H9 (cell line): ENCODE measurements at regions not wholly inside any gene's neighbourhood (a gene's known extent, or its start where the extent isn't known, plus 50 kb on each side); places are given as distances from the start of the nearest gene placed in this dataset.

Experiments used
- DNase-seq: peaks from one replicate; pipeline ENCODE4 v3.0.0-alpha.2; 2017
- H2AFZ ChIP-seq: one replicate; pipeline ENCODE4 v1.6.1; 2013; ENCODE audit warnings: mild to moderate bottlenecking, low read length, control low read depth, moderate library complexity
- H2AK5ac ChIP-seq: 2 replicates; pipeline ENCODE4 v1.6.1; 2013; ENCODE audit warnings: low read length, control low read depth, mixed read lengths; ENCODE audit not compliant: insufficient read length
- H2BK120ac ChIP-seq: one replicate; pipeline ENCODE4 v1.6.1; 2013; ENCODE audit warnings: low read depth, mild to moderate bottlenecking, low read length, control low read depth, inconsistent platforms; ENCODE audit not compliant: poor library complexity, severe bottlenecking
- H2BK12ac ChIP-seq: 2 replicates; pipeline ENCODE4 v1.6.1; 2013; ENCODE audit warnings: low read length, control low read depth, mixed read lengths, low read depth; ENCODE audit not compliant: insufficient read length
- H2BK15ac ChIP-seq: 2 replicates; pipeline ENCODE4 v1.6.1; 2013; ENCODE audit warnings: low read depth, low read length, control low read depth
- H2BK20ac ChIP-seq: one replicate; pipeline ENCODE4 v1.6.1; 2013; ENCODE audit warnings: low read depth, mild to moderate bottlenecking, low read length, control low read depth, inconsistent platforms; ENCODE audit not compliant: poor library complexity, severe bottlenecking
- H2BK5ac ChIP-seq: 2 replicates; pipeline ENCODE4 v1.6.1; 2013; ENCODE audit warnings: low read length, control low read depth, mixed read lengths; ENCODE audit not compliant: insufficient read length
- H3K14ac ChIP-seq: 2 replicates; pipeline ENCODE4 v1.6.1; 2013; ENCODE audit warnings: low read length, control low read depth; ENCODE audit not compliant: insufficient read depth
- H3K18ac ChIP-seq: 2 replicates; pipeline ENCODE4 v1.6.1; 2013; ENCODE audit warnings: low read depth, mild to moderate bottlenecking, mixed read lengths, low read length, control low read depth; ENCODE audit not compliant: insufficient read length
- H3K23ac ChIP-seq: 2 replicates; pipeline ENCODE4 v1.6.1; 2013; ENCODE audit warnings: low read length, control low read depth, mixed read lengths, low read depth; ENCODE audit not compliant: insufficient read length
- H3K23me2 ChIP-seq: 2 replicates; pipeline ENCODE4 v1.6.1; 2013; ENCODE audit warnings: low read depth, mild to moderate bottlenecking, mixed read lengths, low read length, control low read depth; ENCODE audit not compliant: insufficient read length, poor library complexity, severe bottlenecking
- H3K27ac ChIP-seq: 2 replicates; pipeline ENCODE4 v1.5.1; 2013; ENCODE audit warnings: low read length, control low read depth, mixed read lengths, low read depth; ENCODE audit not compliant: insufficient read length
- H3K27me3 ChIP-seq: 2 replicates; pipeline ENCODE4 v1.6.1; 2013; ENCODE audit warnings: low read length, control low read depth, inconsistent platforms; ENCODE audit not compliant: insufficient read depth
- H3K4ac ChIP-seq: 2 replicates; pipeline ENCODE4 v1.6.1; 2013; ENCODE audit warnings: low read depth, mild to moderate bottlenecking, control low read depth, inconsistent platforms, low read length, moderate library complexity
- H3K4me1 ChIP-seq: 2 replicates; pipeline ENCODE4 v1.6.1; 2013; ENCODE audit warnings: low read length, control low read depth, inconsistent platforms; ENCODE audit not compliant: insufficient read depth
- H3K4me2 ChIP-seq: 2 replicates; pipeline ENCODE4 v1.6.1; 2013; ENCODE audit warnings: low read length, control low read depth, mixed read lengths; ENCODE audit not compliant: insufficient read length, insufficient read depth
- H3K56ac ChIP-seq: 2 replicates; pipeline ENCODE4 v1.6.1; 2013; ENCODE audit warnings: low read depth, mild to moderate bottlenecking, mixed read lengths, low read length, control low read depth; ENCODE audit not compliant: insufficient read length
- H3K79me1 ChIP-seq: 2 replicates; pipeline ENCODE4 v1.6.1; 2013; ENCODE audit warnings: low read depth, mild to moderate bottlenecking, moderate library complexity, low read length, control low read depth, inconsistent platforms; ENCODE audit not compliant: insufficient read depth, poor library complexity, severe bottlenecking
- H3K79me2 ChIP-seq: 2 replicates; pipeline ENCODE4 v1.6.1; 2013; ENCODE audit warnings: low read length, control low read depth, inconsistent platforms; ENCODE audit not compliant: insufficient read depth
- H3K9ac ChIP-seq: 2 replicates; pipeline ENCODE4 v1.6.1; 2013; ENCODE audit warnings: low read length, control low read depth, mixed read lengths; ENCODE audit not compliant: insufficient read length; ENCODE audit errors: extremely low read depth
- H3K9me3 ChIP-seq: one replicate; pipeline ENCODE4 v1.6.1; 2013; ENCODE audit warnings: low read depth, low read length, inconsistent platforms; ENCODE audit not compliant: control insufficient read depth
- H3T11ph ChIP-seq: one replicate; pipeline ENCODE4 v1.6.1; 2013; ENCODE audit warnings: mild to moderate bottlenecking, low read length, control low read depth, inconsistent platforms
- H4K20me1 ChIP-seq: one replicate; pipeline ENCODE4 v1.6.1; 2013; ENCODE audit not compliant: control insufficient read depth, insufficient read length, insufficient read depth
- H4K5ac ChIP-seq: 2 replicates; pipeline ENCODE4 v1.6.1; 2013; ENCODE audit warnings: low read depth, mild to moderate bottlenecking, mixed read lengths, low read length, control low read depth; ENCODE audit not compliant: insufficient read length
- H4K8ac ChIP-seq: replicated peaks from 2 replicates; pipeline ENCODE4 v1.6.1; 2013; ENCODE audit warnings: low read length, control low read depth, mixed read lengths, low read depth; ENCODE audit not compliant: insufficient read length
- H4K91ac ChIP-seq: 2 replicates; pipeline ENCODE4 v1.6.1; 2013; ENCODE audit warnings: low read depth, mild to moderate bottlenecking, moderate library complexity, mixed read lengths, low read length, control low read depth; ENCODE audit not compliant: insufficient read length
- H3K27ac Mint-ChIP-seq, 3 experiments: 2 replicates in 2 of 3; 3 replicates in 1 of 3; pipeline ENCODE4 v1.8.0; 2020 to 2021; ENCODE audit warnings: mixed read lengths in 3 of 3, mild to moderate bottlenecking in 1 of 3, moderate library complexity in 1 of 3
- H3K27me3 Mint-ChIP-seq: 2 replicates; pipeline ENCODE4 v1.8.0; 2021; ENCODE audit warnings: low read depth, mild to moderate bottlenecking, moderate library complexity, mixed read lengths
- H3K36me3 Mint-ChIP-seq, 3 experiments: 2 replicates in 2 of 3; 3 replicates in 1 of 3; pipeline ENCODE4 v1.8.0; 2020 to 2021; ENCODE audit warnings: low read depth in 3 of 3, mixed read lengths in 3 of 3; ENCODE audit not compliant: insufficient read depth in 1 of 3
- H3K4me1 Mint-ChIP-seq, 2 experiments: 2 replicates each; pipeline ENCODE4 v1.8.0; 2020; ENCODE audit warnings: mixed read lengths in 2 of 2
- H3K4me3 Mint-ChIP-seq, 2 experiments: 2 replicates in 1 of 2; 3 replicates in 1 of 2; pipeline ENCODE4 v1.8.0; 2020 to 2021; ENCODE audit warnings: mild to moderate bottlenecking in 2 of 2, mixed read lengths in 2 of 2, moderate library complexity in 1 of 2
- H3K9me3 Mint-ChIP-seq, 2 experiments: 2 replicates in 1 of 2; 3 replicates in 1 of 2; pipeline ENCODE4 v1.8.0; 2020; ENCODE audit warnings: mild to moderate bottlenecking in 2 of 2, mixed read lengths in 2 of 2, moderate library complexity in 1 of 2
- WGBS: extraction: QIAGEN DNeasy Blood & Tissue Kit; methylation state at CpG from one replicate; pipeline ENCODE4 v1.1.7; 2013; ENCODE audit warnings: missing lambda C conversion rate, low lambda C conversion rate, mixed read lengths; ENCODE audit not compliant: insufficient read length; ENCODE audit errors: extremely low coverage; 5-methylcytosine and 5-hydroxymethylcytosine counted together
- TF ChIP-seq, protein P1 (sequence below): fragments of 200-600 bp; sonication (generic); conservative IDR thresholded peaks from 3 replicates; pipeline ENCODE4 v1.8.0; 2021; ENCODE audit warnings: antibody characterized with exemption, mild to moderate bottlenecking

- Histone ChIP-seq H3T11ph (no peak overlapping the region), H3K79me1 (no peaks in the 10 kb centered on the region), H2BK120ac (no peak overlapping the region), H3K23ac (no peak overlapping the region), H3K27me3 (no peaks in the 10 kb centered on the region), H3K18ac (no peak overlapping the region), H2BK20ac (no peak overlapping the region), H3K23me2 (no peaks in the 10 kb centered on the region), H4K91ac (no peak overlapping the region), H3K14ac (no peak overlapping the region), H3K4me2 (no peak overlapping the region), H3K27ac (no peak overlapping the region), H2AFZ (no peak overlapping the region), H4K5ac (no peak overlapping the region), H3K9me3 (no peaks in the 10 kb centered on the region), H2AK5ac (no peak overlapping the region), H3K4me1 (no peaks in the 10 kb centered on the region; the same call in 1 of the 2 replicates), H3K9ac (no peak overlapping the region), H2BK12ac (no peak overlapping the region), H2BK15ac (no peak overlapping the region), H3K4ac (no peak overlapping the region), H4K8ac (no peak overlapping the region), H2BK5ac (no peak overlapping the region), H3K79me2 (no peaks in the 10 kb centered on the region), H4K20me1 (no peaks in the 10 kb centered on the region), H3K56ac (no peak overlapping the region)
- H3K9me3 Mint-ChIP-seq, result no peaks in the 10 kb centered on the region
- no peaks in the 10 kb centered on the region for H3K36me3 Mint-ChIP-seq
- peaks cover under 1 to 4% of the 10 kb centered on the region in 2 experiments for H3K4me1 Mint-ChIP-seq
- no CpG with 5 or more reads among the region's 3 CpGs for WGBS
- TF ChIP-seq, protein P1, sequence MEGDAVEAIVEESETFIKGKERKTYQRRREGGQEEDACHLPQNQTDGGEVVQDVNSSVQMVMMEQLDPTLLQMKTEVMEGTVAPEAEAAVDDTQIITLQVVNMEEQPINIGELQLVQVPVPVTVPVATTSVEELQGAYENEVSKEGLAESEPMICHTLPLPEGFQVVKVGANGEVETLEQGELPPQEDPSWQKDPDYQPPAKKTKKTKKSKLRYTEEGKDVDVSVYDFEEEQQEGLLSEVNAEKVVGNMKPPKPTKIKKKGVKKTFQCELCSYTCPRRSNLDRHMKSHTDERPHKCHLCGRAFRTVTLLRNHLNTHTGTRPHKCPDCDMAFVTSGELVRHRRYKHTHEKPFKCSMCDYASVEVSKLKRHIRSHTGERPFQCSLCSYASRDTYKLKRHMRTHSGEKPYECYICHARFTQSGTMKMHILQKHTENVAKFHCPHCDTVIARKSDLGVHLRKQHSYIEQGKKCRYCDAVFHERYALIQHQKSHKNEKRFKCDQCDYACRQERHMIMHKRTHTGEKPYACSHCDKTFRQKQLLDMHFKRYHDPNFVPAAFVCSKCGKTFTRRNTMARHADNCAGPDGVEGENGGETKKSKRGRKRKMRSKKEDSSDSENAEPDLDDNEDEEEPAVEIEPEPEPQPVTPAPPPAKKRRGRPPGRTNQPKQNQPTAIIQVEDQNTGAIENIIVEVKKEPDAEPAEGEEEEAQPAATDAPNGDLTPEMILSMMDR, result peak; percentile 81
- DNase-seq, result peak; percentile 34
- H3K4me3 Mint-ChIP-seq, result no peak overlapping the region
- H3K27me3 Mint-ChIP-seq, result no peaks in the 10 kb centered on the region
- H3K27ac Mint-ChIP-seq, result no peak overlapping the region
Observed at GRCh38 chr2:164430166-164430783, 191.0 kb downstream of the GRB14 start.
